A549 (cell line): ENCODE measurements at regions not wholly inside any gene's neighbourhood (a gene's known extent, or its start where the extent isn't known, plus 50 kb on each side); places are given as distances from the start of the nearest gene placed in this dataset.

Experiments used
- ATAC-seq, 2 experiments: fragments of 200-7000 bp in 1 of 2; fragments of >200 bp in 1 of 2; cut with Nextera tagmentation in 1 of 2; cut with Tn5 transposase in 1 of 2; 3 replicates each; pipeline versions ENCODE4 v1.8.0 to v1.9.1; 2018 to 2020; ENCODE audit warnings: mild to moderate bottlenecking in 1 of 2, moderate library complexity in 1 of 2
- CTCF ChIA-PET: fragments of 300-600 bp; sonication (Branson Sonifier 250); formaldehyde crosslinking; extraction: SDS; loops from one replicate; lab custom pipeline; 2021; ENCODE audit warnings: antibody characterized with exemption, inconsistent platforms; lab: Yijun Ruan, JAX
- POLR2A ChIA-PET: fragments of 350-600 bp; formaldehyde crosslinking; extraction: SDS; loops from one replicate; lab custom pipeline; 2021; ENCODE audit warnings: antibody characterized with exemption, inconsistent platforms; lab: Yijun Ruan, JAX
- DNase-seq, 2 experiments: peaks; one replicate each; pipeline versions ENCODE4 v3.0.0 to v3.0.0-alpha.2; 2011 to 2016; ENCODE audit warnings: low read depth in 1 of 2, low spot score in 1 of 2
- FAIRE-seq: peaks from 2 replicates; lab custom pipeline; 2011; peaks lifted over from hg19 to GRCh38; lab: Jason Lieb, UNC
- H3K27ac ChIP-seq, 2 experiments: fragments of >200 bp; sonication (Bioruptor Twin); formaldehyde crosslinking; 3 replicates each; pipeline ENCODE4 v1.5.1; 2016 to 2017
- H3K4me1 ChIP-seq: fragments of >200 bp; sonication (Bioruptor Twin); formaldehyde crosslinking; 3 replicates; pipeline ENCODE4 v1.6.1; 2016
- H3K4me2 ChIP-seq: fragments of >200 bp; sonication (Bioruptor Twin); formaldehyde crosslinking; 3 replicates; pipeline ENCODE4 v1.6.1; 2016
- H3K4me3 ChIP-seq: fragments of >200 bp; sonication (Bioruptor Twin); formaldehyde crosslinking; 3 replicates; pipeline ENCODE4 v1.5.1; 2016
- H3K9me3 ChIP-seq: fragments of >200 bp; sonication (Bioruptor Twin); formaldehyde crosslinking; 3 replicates; pipeline ENCODE4 v1.6.1; 2016
- CBX2 ChIP-seq: fragments of 200-600 bp; sonication (generic); IDR thresholded peaks from 2 replicates; pipeline ENCODE4 v1.6.1; 2016; ENCODE audit warnings: low read depth, mild to moderate bottlenecking, borderline replicate concordance
- CBX8 ChIP-seq: fragments of 200-600 bp; sonication (generic); IDR thresholded peaks from 2 replicates; pipeline ENCODE4 v1.6.1; 2016
- EHF ChIP-seq: fragments of 250-450 bp; sonication (Bioruptor Pico); IDR thresholded peaks from 2 replicates; pipeline ENCODE4 v1.5.0; 2020; ENCODE audit warnings: mild to moderate bottlenecking
- EP300 ChIP-seq, 2 experiments: fragments of >200 bp; sonication (Bioruptor Twin); formaldehyde crosslinking; IDR thresholded peaks; 2 replicates in 1 of 2; 3 replicates in 1 of 2; pipeline ENCODE4 v1.6.1; 2016 to 2017
- FOSB ChIP-seq: fragments of 250-450 bp; sonication (Bioruptor Pico); IDR thresholded peaks from 2 replicates; pipeline ENCODE4 v1.5.0; 2020; ENCODE audit warnings: mild to moderate bottlenecking, moderate library complexity
- GATA3 ChIP-seq: IDR thresholded peaks from 2 replicates; pipeline ENCODE4 v1.6.1; 2012; ENCODE audit warnings: borderline replicate concordance
- HEYL ChIP-seq: fragments of 250-450 bp; sonication (Bioruptor Pico); IDR thresholded peaks from 2 replicates; pipeline ENCODE4 v1.8.0; 2021; ENCODE audit warnings: mild to moderate bottlenecking, moderate library complexity
- JUN ChIP-seq, 2 experiments: fragments of >200 bp; sonication (Bioruptor Twin); formaldehyde crosslinking; IDR thresholded peaks; 2 replicates in 1 of 2; 3 replicates in 1 of 2; pipeline ENCODE4 v1.6.1; 2016 to 2017
- KDM1A ChIP-seq: fragments of 200-600 bp; sonication (generic); IDR thresholded peaks from 2 replicates; pipeline ENCODE4 v1.6.1; 2016; ENCODE audit warnings: low read depth, mild to moderate bottlenecking
- NPAS2 ChIP-seq: fragments of 250-450 bp; sonication (Bioruptor Pico); IDR thresholded peaks from 2 replicates; pipeline ENCODE4 v1.8.0; 2022; ENCODE audit warnings: mild to moderate bottlenecking, moderate library complexity, borderline replicate concordance
- PHF8 ChIP-seq: fragments of 200-600 bp; sonication (generic); IDR thresholded peaks from 2 replicates; pipeline ENCODE4 v1.6.1; 2016; ENCODE audit warnings: low read depth, mild to moderate bottlenecking, antibody characterized with exemption, moderate library complexity, borderline replicate concordance
- RARB ChIP-seq: fragments of 250-450 bp; sonication (Bioruptor Pico); IDR thresholded peaks from 2 replicates; pipeline ENCODE4 v1.8.0; 2021; ENCODE audit warnings: mild to moderate bottlenecking, moderate library complexity
- RNF2 ChIP-seq: fragments of 200-600 bp; sonication (generic); IDR thresholded peaks from 2 replicates; pipeline ENCODE4 v1.6.1; 2016; ENCODE audit warnings: low read depth, mild to moderate bottlenecking, antibody characterized with exemption, moderate library complexity, borderline replicate concordance
- SMC3 ChIP-seq: fragments of >200 bp; sonication (Bioruptor Twin); formaldehyde crosslinking; IDR thresholded peaks from 3 replicates; pipeline ENCODE4 v1.6.1; 2018; ENCODE audit warnings: inconsistent platforms
- TFCP2L1 ChIP-seq: fragments of 250-450 bp; sonication (Bioruptor Pico); IDR thresholded peaks from 2 replicates; pipeline ENCODE4 v1.5.0; 2021; ENCODE audit warnings: mild to moderate bottlenecking
- TP53 ChIP-seq: fragments of 250-450 bp; sonication (Bioruptor Pico); IDR thresholded peaks from 2 replicates; pipeline ENCODE4 v1.5.0; 2021; ENCODE audit warnings: mild to moderate bottlenecking, moderate library complexity
- ZSCAN20 ChIP-seq: fragments of 250-450 bp; sonication (Bioruptor Pico); IDR thresholded peaks from 2 replicates; pipeline ENCODE4 v1.8.0; 2022; ENCODE audit warnings: mild to moderate bottlenecking, moderate library complexity
- whole genome bisulfite sequencing: methylation state at CpG from one replicate; pipeline ENCODE4 v1.1.6; 2017; ENCODE audit errors: missing lambda C conversion rate; 5-methylcytosine and 5-hydroxymethylcytosine counted together
- TF ChIP-seq, protein P1 (sequence below): fragments of 250-450 bp; sonication (Bioruptor Pico); IDR thresholded peaks from 2 replicates; pipeline ENCODE4 v1.5.0; 2021; ENCODE audit warnings: mild to moderate bottlenecking, moderate library complexity, borderline replicate concordance
- TF ChIP-seq, protein P2 (sequence below): IDR thresholded peaks from 2 replicates; pipeline ENCODE4 v1.6.1; 2012
- TF ChIP-seq, protein P3 (sequence below): fragments of 150-350 bp; IDR thresholded peaks from 2 replicates; pipeline ENCODE4 v1.6.1; 2014; ENCODE audit warnings: low read depth, mild to moderate bottlenecking, low read length
- TF ChIP-seq, protein P4 (sequence below): fragments of 200-600 bp; sonication (generic); IDR thresholded peaks from 2 replicates; pipeline ENCODE4 v1.6.1; 2016; ENCODE audit warnings: antibody characterized with exemption, mild to moderate bottlenecking, moderate library complexity
- TF ChIP-seq, protein P5 (sequence below): fragments of >200 bp; sonication (Bioruptor Twin); formaldehyde crosslinking; IDR thresholded peaks from 3 replicates; pipeline ENCODE4 v1.6.1; 2016

DNA sequence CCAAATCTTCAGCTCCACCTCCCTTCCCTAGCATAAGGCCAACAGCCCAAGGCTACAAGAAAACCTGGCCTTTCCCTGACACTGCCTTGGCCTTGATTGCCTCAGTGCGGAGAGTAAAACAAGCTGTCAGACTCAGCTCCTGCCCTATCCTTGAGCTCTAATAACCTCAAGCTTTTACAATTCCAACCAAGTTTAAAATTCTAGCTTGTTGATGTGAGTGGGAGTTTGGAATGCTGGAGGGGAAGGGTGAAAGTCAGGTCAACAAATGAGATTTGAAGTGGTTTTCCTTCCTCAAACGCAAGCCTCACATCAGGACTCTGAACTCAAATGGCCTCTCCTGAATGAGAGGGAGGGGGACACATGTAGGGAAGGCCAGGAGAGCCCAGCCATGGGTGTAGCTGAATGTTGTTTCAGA is 197.0 kb upstream of the VLDLR start (continued):
- TF ChIP-seq RARB (CRISPR knock-in tag) (no peak), JUN (IDR thresholded peaks at IDR 0.05) (no peak), CBX8 (no peak), GATA3 (no peak)

DNA sequence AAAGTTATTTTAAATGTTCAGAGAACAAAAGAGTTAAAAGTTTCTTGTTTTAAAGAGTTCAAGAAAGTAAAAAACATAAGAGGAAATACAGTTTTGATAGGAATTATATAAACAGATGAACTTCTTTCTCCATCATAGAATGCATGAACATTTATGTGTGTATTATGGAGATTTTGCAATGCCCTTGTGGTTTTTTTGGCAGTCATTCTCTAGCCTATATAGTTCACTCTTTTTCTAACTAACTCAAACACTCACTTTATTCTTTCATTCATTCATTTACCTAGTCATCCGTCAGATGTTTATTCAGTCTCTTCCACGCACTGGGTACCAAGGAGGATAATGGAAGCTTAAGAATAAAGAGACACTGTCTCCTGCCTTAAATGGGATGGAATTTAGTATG is 195.9 kb upstream of the VLDLR start:
- POLR2A ChIA-PET: no interaction called here
- no peak overlapping the region for H3K4me2 ChIP-seq
- DNase-seq (no peak), FAIRE-seq (no peak), ATAC-seq (no peak)
- no peak overlapping the region for H3K27ac ChIP-seq
- H3K4me3 ChIP-seq: no peak overlapping the region
- no peaks in the 10 kb centered on the region for H3K4me1 ChIP-seq
- CTCF ChIA-PET: interaction anchor here (0.6 kb wide), 1 partner anchor 400 kb away, joined by 3 read pairs; no protein-coding TSS in a partner anchor
- H3K9me3 ChIP-seq: no peaks in the 10 kb centered on the region
- 39% methylated on average over 2 of the region's 2 CpGs for WGBS
- TF ChIP-seq FOSB (CRISPR knock-in tag) (no peak), ZSCAN20 (CRISPR knock-in tag) (no peak), SMC3 (no peak), RNF2 (no peak), TP53 (CRISPR knock-in tag) (no peak), NPAS2 (CRISPR knock-in tag) (no peak), EP300 (IDR thresholded peaks at IDR 0.05) (no peak), EHF (no peak), TFCP2L1 (CRISPR knock-in tag) (no peak), HEYL (no peak), CBX2 (no peak), KDM1A (no peak), PHF8 (no peak), CBX8 (no peak)
- TF ChIP-seq, protein P1, sequence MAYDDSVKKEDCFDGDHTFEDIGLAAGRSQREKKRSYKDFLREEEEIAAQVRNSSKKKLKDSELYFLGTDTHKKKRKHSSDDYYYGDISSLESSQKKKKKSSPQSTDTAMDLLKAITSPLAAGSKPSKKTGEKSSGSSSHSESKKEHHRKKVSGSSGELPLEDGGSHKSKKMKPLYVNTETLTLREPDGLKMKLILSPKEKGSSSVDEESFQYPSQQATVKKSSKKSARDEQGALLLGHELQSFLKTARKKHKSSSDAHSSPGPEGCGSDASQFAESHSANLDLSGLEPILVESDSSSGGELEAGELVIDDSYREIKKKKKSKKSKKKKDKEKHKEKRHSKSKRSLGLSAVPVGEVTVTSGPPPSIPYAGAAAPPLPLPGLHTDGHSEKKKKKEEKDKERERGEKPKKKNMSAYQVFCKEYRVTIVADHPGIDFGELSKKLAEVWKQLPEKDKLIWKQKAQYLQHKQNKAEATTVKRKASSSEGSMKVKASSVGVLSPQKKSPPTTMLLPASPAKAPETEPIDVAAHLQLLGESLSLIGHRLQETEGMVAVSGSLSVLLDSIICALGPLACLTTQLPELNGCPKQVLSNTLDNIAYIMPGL (CRISPR knock-in tag): no peak
- TF ChIP-seq, protein P2, sequence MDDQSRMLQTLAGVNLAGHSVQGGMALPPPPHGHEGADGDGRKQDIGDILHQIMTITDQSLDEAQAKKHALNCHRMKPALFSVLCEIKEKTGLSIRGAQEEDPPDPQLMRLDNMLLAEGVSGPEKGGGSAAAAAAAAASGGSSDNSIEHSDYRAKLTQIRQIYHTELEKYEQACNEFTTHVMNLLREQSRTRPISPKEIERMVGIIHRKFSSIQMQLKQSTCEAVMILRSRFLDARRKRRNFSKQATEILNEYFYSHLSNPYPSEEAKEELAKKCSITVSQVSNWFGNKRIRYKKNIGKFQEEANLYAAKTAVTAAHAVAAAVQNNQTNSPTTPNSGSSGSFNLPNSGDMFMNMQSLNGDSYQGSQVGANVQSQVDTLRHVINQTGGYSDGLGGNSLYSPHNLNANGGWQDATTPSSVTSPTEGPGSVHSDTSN: no peak
- TF ChIP-seq, protein P3, sequence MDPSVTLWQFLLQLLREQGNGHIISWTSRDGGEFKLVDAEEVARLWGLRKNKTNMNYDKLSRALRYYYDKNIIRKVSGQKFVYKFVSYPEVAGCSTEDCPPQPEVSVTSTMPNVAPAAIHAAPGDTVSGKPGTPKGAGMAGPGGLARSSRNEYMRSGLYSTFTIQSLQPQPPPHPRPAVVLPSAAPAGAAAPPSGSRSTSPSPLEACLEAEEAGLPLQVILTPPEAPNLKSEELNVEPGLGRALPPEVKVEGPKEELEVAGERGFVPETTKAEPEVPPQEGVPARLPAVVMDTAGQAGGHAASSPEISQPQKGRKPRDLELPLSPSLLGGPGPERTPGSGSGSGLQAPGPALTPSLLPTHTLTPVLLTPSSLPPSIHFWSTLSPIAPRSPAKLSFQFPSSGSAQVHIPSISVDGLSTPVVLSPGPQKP: no peak
- TF ChIP-seq, protein P4, sequence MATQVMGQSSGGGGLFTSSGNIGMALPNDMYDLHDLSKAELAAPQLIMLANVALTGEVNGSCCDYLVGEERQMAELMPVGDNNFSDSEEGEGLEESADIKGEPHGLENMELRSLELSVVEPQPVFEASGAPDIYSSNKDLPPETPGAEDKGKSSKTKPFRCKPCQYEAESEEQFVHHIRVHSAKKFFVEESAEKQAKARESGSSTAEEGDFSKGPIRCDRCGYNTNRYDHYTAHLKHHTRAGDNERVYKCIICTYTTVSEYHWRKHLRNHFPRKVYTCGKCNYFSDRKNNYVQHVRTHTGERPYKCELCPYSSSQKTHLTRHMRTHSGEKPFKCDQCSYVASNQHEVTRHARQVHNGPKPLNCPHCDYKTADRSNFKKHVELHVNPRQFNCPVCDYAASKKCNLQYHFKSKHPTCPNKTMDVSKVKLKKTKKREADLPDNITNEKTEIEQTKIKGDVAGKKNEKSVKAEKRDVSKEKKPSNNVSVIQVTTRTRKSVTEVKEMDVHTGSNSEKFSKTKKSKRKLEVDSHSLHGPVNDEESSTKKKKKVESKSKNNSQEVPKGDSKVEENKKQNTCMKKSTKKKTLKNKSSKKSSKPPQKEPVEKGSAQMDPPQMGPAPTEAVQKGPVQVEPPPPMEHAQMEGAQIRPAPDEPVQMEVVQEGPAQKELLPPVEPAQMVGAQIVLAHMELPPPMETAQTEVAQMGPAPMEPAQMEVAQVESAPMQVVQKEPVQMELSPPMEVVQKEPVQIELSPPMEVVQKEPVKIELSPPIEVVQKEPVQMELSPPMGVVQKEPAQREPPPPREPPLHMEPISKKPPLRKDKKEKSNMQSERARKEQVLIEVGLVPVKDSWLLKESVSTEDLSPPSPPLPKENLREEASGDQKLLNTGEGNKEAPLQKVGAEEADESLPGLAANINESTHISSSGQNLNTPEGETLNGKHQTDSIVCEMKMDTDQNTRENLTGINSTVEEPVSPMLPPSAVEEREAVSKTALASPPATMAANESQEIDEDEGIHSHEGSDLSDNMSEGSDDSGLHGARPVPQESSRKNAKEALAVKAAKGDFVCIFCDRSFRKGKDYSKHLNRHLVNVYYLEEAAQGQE: no peak
- TF ChIP-seq, protein P5, sequence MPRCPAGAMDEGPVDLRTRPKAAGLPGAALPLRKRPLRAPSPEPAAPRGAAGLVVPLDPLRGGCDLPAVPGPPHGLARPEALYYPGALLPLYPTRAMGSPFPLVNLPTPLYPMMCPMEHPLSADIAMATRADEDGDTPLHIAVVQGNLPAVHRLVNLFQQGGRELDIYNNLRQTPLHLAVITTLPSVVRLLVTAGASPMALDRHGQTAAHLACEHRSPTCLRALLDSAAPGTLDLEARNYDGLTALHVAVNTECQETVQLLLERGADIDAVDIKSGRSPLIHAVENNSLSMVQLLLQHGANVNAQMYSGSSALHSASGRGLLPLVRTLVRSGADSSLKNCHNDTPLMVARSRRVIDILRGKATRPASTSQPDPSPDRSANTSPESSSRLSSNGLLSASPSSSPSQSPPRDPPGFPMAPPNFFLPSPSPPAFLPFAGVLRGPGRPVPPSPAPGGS: no peak
